ENCODE measurements at regions not wholly inside any gene's neighbourhood (a gene's known extent, or its start where the extent isn't known, plus 50 kb on each side); places are given as distances from the start of the nearest gene placed in this dataset.

DNA sequence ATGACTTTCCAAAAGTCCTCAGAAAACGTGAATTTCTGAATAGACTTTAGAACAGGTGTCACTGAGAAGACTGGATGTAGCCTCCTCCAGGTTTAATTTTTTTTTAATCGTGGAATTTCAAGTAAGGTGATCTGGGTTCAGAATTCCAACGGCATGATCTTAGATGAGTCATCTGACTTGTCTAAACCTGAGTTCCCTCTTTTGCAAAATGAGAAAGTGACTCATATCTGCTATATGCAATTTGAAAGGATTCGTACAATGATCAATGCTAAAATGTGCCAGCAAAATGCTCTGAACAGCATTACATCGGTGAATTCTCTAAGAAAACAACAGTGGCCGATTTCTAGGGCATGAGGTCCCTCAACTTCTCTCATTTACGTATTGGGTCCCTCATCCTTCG lies 69.1 kb upstream of the ZNF516 start:
- H3K56ac ChIP-seq (ENCODE audit: low read length) = no peak overlapping the region
- no peak overlapping the region for H4K8ac ChIP-seq (ENCODE audit: low read depth, low read length)
- no peak overlapping the region for H3K23ac ChIP-seq (ENCODE audit: low read length)
- H3K4me2 ChIP-seq (ENCODE audit: low read length) = no peak overlapping the region
- no CpG with 5 or more reads among the region's 8 CpGs for WGBS (ENCODE audit: extremely low coverage, insufficient coverage, low lambda C conversion rate)
- H2BK15ac ChIP-seq (replicated peaks; ENCODE audit: low read depth) = no peak overlapping the region
- H3K4ac ChIP-seq (ENCODE audit: low read depth, low read length) = no peak overlapping the region
- H3K36me3 ChIP-seq (ENCODE audit: control insufficient read depth, insufficient read depth, low read length) = no peaks in the 10 kb centered on the region
- H4K5ac ChIP-seq (ENCODE audit: low read length) = no peak overlapping the region
- no peak overlapping the region for H2BK120ac ChIP-seq (ENCODE audit: low read depth, low read length)
- H3K9ac ChIP-seq (ENCODE audit: low read length) = no peak overlapping the region
- no peaks in the 10 kb centered on the region for H3K27me3 ChIP-seq (ENCODE audit: insufficient read depth, low read length, poor library complexity)
- no peaks in the 10 kb centered on the region for H3K79me2 ChIP-seq (ENCODE audit: control insufficient read depth, insufficient read depth, low read length)
- H3K18ac ChIP-seq (ENCODE audit: low read length) = no peak overlapping the region
- H3K79me1 ChIP-seq (ENCODE audit: low read length) = no peaks in the 10 kb centered on the region
- no peak overlapping the region for H2BK5ac ChIP-seq (ENCODE audit: low read length)
- H3K4me1 ChIP-seq (ENCODE audit: control insufficient read depth, low read depth, low read length) = peaks cover 3% of the 10 kb centered on the region
- DNase-seq = no peak
- no peak overlapping the region for H3K4me3 ChIP-seq (ENCODE audit: low read length)
- H2AK5ac ChIP-seq (ENCODE audit: low read length) = no peak overlapping the region
- no peak overlapping the region for H3K27ac ChIP-seq (ENCODE audit: low read depth, low read length)

DNA sequence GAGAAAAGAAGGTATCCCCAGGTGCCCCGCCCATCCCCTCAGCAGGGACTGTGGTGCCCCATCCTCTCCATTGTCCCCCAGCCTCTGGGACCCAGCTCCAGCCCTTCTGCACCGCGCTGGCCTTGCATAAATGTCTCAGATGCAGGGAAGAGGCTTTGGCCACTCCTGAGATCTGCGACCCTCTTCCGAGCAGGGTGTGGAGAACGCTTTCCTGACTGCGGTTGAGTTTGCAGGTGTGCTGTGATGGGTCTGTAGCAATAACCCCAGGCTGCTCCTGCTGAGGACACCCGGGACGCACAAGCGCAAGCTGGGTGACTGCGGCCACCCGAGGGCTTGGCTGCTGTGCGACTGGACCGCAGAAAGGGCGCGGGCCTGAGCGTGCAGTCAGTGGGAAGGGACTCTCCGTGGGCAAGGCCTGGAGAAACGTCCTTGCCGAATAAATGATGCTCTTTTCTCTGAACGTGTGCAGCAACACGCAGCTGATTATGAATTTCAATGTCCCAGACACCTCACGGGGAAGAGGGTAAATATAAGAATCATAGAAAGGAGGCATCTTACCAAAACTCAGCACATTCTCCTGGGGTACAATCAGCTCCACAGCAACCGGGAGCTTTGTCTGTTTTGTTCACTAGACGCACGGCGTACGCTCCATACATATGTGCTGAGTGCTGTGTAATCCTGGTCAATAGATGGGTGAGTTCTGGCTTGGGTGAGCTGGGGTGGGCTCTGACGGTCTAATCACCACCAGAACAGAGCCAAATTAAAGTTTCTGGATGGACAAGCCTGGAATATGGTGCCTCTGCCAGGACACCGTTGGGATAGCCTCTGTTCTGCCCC lies 67.5 kb upstream of the ZNF516 start:
- Histone ChIP-seq H2BK15ac (replicated peaks; ENCODE audit: low read depth) (no peak overlapping the region), H4K5ac (ENCODE audit: low read length) (no peak overlapping the region), H3K18ac (ENCODE audit: low read length) (no peak overlapping the region), H3K4me2 (ENCODE audit: low read length) (no peak overlapping the region), H3K4me1 (ENCODE audit: control insufficient read depth, low read depth, low read length) (peaks cover 3% of the 10 kb centered on the region), H3K23ac (ENCODE audit: low read length) (no peak overlapping the region), H3K4ac (ENCODE audit: low read depth, low read length) (no peak overlapping the region), H4K8ac (ENCODE audit: low read depth, low read length) (no peak overlapping the region), H3K79me2 (ENCODE audit: control insufficient read depth, insufficient read depth, low read length) (no peaks in the 10 kb centered on the region), H3K36me3 (ENCODE audit: control insufficient read depth, insufficient read depth, low read length) (no peaks in the 10 kb centered on the region), H3K9ac (ENCODE audit: low read length) (no peak overlapping the region), H2BK5ac (ENCODE audit: low read length) (no peak overlapping the region), H3K79me1 (ENCODE audit: low read length) (no peaks in the 10 kb centered on the region), H3K27me3 (ENCODE audit: insufficient read depth, low read length, poor library complexity) (no peaks in the 10 kb centered on the region), H3K4me3 (ENCODE audit: low read length) (no peak overlapping the region), H3K27ac (ENCODE audit: low read depth, low read length) (no peak overlapping the region), H2AK5ac (ENCODE audit: low read length) (no peak overlapping the region), H2BK120ac (ENCODE audit: low read depth, low read length) (no peak overlapping the region), H3K56ac (ENCODE audit: low read length) (no peak overlapping the region)
- no peak for DNase-seq
- no CpG with 5 or more reads among the region's 30 CpGs for WGBS (ENCODE audit: extremely low coverage, insufficient coverage, low lambda C conversion rate)

DNA sequence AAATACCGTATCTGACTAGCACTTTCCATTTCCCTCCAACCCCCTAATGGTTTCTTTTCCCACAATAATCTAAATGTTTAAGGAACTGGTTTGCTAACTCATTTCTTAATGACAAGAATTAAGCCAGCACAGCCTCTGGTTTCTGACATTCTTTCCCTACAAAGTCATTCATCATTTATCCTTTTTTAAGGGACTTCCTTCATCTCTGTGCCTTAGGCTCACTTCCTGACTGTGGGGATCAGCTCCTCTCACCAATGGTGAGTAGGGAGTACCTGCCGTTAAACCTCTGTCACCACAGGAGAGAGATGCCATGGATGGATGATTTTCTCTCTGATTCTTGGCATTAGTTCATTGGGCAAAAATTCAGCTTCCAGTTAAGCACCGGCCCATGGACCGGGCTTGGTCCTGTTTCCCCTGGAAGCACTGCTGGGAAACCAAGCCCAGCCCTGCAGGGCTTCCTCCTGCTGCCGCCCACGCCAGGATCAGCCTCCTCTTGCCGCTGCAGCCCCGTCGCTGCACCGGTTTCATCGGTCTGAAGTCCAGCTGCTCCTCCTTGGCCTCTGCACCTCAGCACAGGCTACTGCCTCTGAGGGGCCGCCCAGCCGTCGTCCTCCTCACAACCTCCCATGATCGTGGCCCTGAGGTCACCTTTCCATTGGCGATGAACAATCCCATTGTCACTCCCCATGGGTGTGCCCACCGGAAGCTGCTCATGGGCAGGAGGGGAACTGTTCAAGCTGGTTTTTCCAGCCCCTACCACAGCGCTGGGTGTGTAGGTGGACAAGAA lies 64.0 kb upstream of the ZNF516 start:
- Histone ChIP-seq H2BK15ac (replicated peaks; ENCODE audit: low read depth) (no peak overlapping the region), H3K4ac (ENCODE audit: low read depth, low read length) (no peak overlapping the region), H3K4me2 (ENCODE audit: low read length) (no peak overlapping the region), H4K8ac (ENCODE audit: low read depth, low read length) (no peak overlapping the region), H3K36me3 (ENCODE audit: control insufficient read depth, insufficient read depth, low read length) (no peaks in the 10 kb centered on the region), H2BK5ac (ENCODE audit: low read length) (no peak overlapping the region), H3K18ac (ENCODE audit: low read length) (no peak overlapping the region), H2BK120ac (ENCODE audit: low read depth, low read length) (no peak overlapping the region), H3K56ac (ENCODE audit: low read length) (no peak overlapping the region), H2AK5ac (ENCODE audit: low read length) (no peak overlapping the region), H3K27me3 (ENCODE audit: insufficient read depth, low read length, poor library complexity) (no peaks in the 10 kb centered on the region), H3K23ac (ENCODE audit: low read length) (no peak overlapping the region), H3K9ac (ENCODE audit: low read length) (no peak overlapping the region), H3K27ac (ENCODE audit: low read depth, low read length) (no peak overlapping the region), H4K5ac (ENCODE audit: low read length) (no peak overlapping the region), H3K79me2 (ENCODE audit: control insufficient read depth, insufficient read depth, low read length) (no peaks in the 10 kb centered on the region), H3K4me1 (ENCODE audit: control insufficient read depth, low read depth, low read length) (no peaks in the 10 kb centered on the region), H3K79me1 (ENCODE audit: low read length) (no peaks in the 10 kb centered on the region), H3K4me3 (ENCODE audit: low read length) (no peak overlapping the region)
- WGBS (ENCODE audit: extremely low coverage, insufficient coverage, low lambda C conversion rate) = no CpG with 5 or more reads among the region's 18 CpGs
- DNase-seq = no peak

DNA sequence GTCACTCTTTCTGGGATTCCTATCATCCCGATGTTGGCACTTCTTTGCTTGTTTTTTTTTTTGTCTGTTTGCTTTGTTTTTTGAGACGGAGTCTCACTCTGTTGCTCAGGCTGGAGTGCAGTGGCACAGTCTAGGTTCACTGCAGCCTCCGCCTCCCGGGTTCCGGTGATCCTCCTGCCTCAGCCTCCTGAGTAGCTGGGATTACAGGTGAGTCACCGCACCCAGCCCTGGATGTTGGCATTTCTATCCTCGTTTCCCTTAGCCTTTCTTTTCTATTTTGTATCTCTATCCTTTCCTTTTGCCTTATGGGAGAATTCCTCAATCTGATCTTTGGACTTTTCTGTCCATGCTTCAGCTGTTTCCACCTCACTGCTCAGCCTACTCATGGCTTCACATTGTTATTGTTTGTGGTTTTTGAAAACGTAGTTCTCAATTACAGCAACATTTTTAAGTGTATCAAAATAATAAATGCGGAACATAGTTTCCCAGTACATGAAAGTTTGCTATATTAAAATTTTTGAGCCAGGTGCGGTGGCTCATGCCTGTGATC lies 62.1 kb upstream of the ZNF516 start:
- Histone ChIP-seq H2BK15ac (replicated peaks; ENCODE audit: low read depth) (no peak overlapping the region), H3K27me3 (ENCODE audit: insufficient read depth, low read length, poor library complexity) (no peaks in the 10 kb centered on the region), H3K4me1 (ENCODE audit: control insufficient read depth, low read depth, low read length) (no peaks in the 10 kb centered on the region), H3K36me3 (ENCODE audit: control insufficient read depth, insufficient read depth, low read length) (no peaks in the 10 kb centered on the region), H3K27ac (ENCODE audit: low read depth, low read length) (no peak overlapping the region), H3K79me2 (ENCODE audit: control insufficient read depth, insufficient read depth, low read length) (no peaks in the 10 kb centered on the region), H4K8ac (ENCODE audit: low read depth, low read length) (no peak overlapping the region), H3K4ac (ENCODE audit: low read depth, low read length) (no peak overlapping the region), H3K79me1 (ENCODE audit: low read length) (no peaks in the 10 kb centered on the region), H3K9ac (ENCODE audit: low read length) (no peak overlapping the region), H2AK5ac (ENCODE audit: low read length) (no peak overlapping the region), H3K4me2 (ENCODE audit: low read length) (no peak overlapping the region), H2BK5ac (ENCODE audit: low read length) (no peak overlapping the region), H3K56ac (ENCODE audit: low read length) (no peak overlapping the region), H3K4me3 (ENCODE audit: low read length) (no peak overlapping the region), H3K23ac (ENCODE audit: low read length) (no peak overlapping the region), H2BK120ac (ENCODE audit: low read depth, low read length) (no peak overlapping the region), H3K18ac (ENCODE audit: low read length) (no peak overlapping the region), H4K5ac (ENCODE audit: low read length) (no peak overlapping the region)
- DNase-seq = no peak
- WGBS (ENCODE audit: extremely low coverage, insufficient coverage, low lambda C conversion rate) = no CpG with 5 or more reads among the region's 10 CpGs

DNA sequence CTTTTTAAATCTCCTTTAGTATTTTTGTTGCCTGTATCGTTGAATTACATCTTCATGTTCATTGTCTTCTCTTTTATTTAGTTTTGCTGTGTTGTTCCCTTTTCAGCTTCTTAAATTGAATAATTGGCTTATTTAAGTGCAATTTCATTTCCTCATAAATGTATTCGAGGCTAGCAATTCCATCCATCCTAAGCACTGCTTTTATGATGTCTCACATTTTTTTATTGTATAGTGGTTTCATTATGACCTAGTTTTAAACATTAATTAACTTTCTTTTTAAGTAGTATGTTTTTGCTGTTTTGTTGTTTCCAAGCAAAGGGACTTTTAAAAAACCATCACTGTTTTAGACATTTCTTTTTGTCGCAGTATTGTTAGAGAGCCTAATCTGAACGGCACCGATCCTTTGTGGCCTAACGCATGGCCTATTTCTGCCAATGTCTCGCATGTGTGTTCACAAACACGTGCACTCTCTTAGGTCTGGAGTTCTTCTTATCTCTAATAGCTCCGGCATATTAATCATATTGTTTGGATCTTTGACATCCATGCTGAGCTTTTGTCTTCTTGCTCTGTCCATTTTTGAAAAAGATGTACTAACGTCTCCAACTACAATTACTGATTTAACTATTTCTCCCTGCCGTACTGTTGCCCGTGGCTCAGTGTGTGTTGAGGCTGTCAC lies 59.6 kb upstream of the ZNF516 start:
- no peak overlapping the region for H3K27ac ChIP-seq (ENCODE audit: low read depth, low read length)
- H4K5ac ChIP-seq (ENCODE audit: low read length) = no peak overlapping the region
- DNase-seq = no peak
- no peak overlapping the region for H3K23ac ChIP-seq (ENCODE audit: low read length)
- no peaks in the 10 kb centered on the region for H3K27me3 ChIP-seq (ENCODE audit: insufficient read depth, low read length, poor library complexity)
- no peak overlapping the region for H2BK15ac ChIP-seq (replicated peaks; ENCODE audit: low read depth)
- no peak overlapping the region for H3K4me2 ChIP-seq (ENCODE audit: low read length)
- no peak overlapping the region for H3K56ac ChIP-seq (ENCODE audit: low read length)
- H3K4me3 ChIP-seq (ENCODE audit: low read length) = no peak overlapping the region
- no peaks in the 10 kb centered on the region for H3K36me3 ChIP-seq (ENCODE audit: control insufficient read depth, insufficient read depth, low read length)
- H3K79me2 ChIP-seq (ENCODE audit: control insufficient read depth, insufficient read depth, low read length) = no peaks in the 10 kb centered on the region
- H3K18ac ChIP-seq (ENCODE audit: low read length) = no peak overlapping the region
- no peak overlapping the region for H2BK120ac ChIP-seq (ENCODE audit: low read depth, low read length)
- no peaks in the 10 kb centered on the region for H3K4me1 ChIP-seq (ENCODE audit: control insufficient read depth, low read depth, low read length)
- H2BK5ac ChIP-seq (ENCODE audit: low read length) = no peak overlapping the region
- no peak overlapping the region for H4K8ac ChIP-seq (ENCODE audit: low read depth, low read length)
- no peak overlapping the region for H2AK5ac ChIP-seq (ENCODE audit: low read length)
- H3K9ac ChIP-seq (ENCODE audit: low read length) = no peak overlapping the region
- WGBS (ENCODE audit: extremely low coverage, insufficient coverage, low lambda C conversion rate) = no CpG with 5 or more reads among the region's 12 CpGs
- no peak overlapping the region for H3K4ac ChIP-seq (ENCODE audit: low read depth, low read length)
- H3K79me1 ChIP-seq (ENCODE audit: low read length) = no peaks in the 10 kb centered on the region
